CD4-positive, CD25-positive, alpha-beta regulatory T cell (primary cell): ENCODE measurements at regions not wholly inside any gene's neighbourhood (a gene's known extent, or its start where the extent isn't known, plus 50 kb on each side); places are given as distances from the start of the nearest gene placed in this dataset.
A peak's percentile ranks its signal among the peaks of the same experiment; 100 is the strongest.

Source experiments
- ATAC-seq, 2 donors: fragments of 150-1000 bp; cut with Tn5 transposase; one replicate each; pipeline ENCODE4 v1.10.0; 2021; ENCODE audit warnings: low read depth in 2 of 2, moderate number of reproducible peaks in 2 of 2, moderate library complexity in 1 of 2
- DNase-seq, 3 donors: peaks; one replicate each; pipeline versions ENCODE4 v3.0.0 to v3.0.0-alpha.2; 2012 to 2022; ENCODE audit warnings: mixed read lengths in 1 of 3
- H3K27ac ChIP-seq: one replicate; pipeline ENCODE4 v1.7.0; 2013; ENCODE audit warnings: mild to moderate bottlenecking, low read length; ENCODE audit not compliant: insufficient read depth, poor library complexity, severe bottlenecking
- H3K27me3 ChIP-seq: one replicate; pipeline ENCODE4 v1.7.0; 2013; ENCODE audit warnings: low read length; ENCODE audit not compliant: control insufficient read depth, insufficient read depth
- H3K36me3 ChIP-seq: one replicate; pipeline ENCODE4 v1.7.0; 2013; ENCODE audit warnings: mild to moderate bottlenecking, low read length, moderate library complexity; ENCODE audit not compliant: control insufficient read depth, insufficient read depth
- H3K4me1 ChIP-seq: 2 replicates; pipeline ENCODE4 v1.7.0; 2013; ENCODE audit warnings: mild to moderate bottlenecking, low read length; ENCODE audit not compliant: insufficient read depth, control insufficient read depth, poor library complexity, severe bottlenecking
- H3K4me3 ChIP-seq: one replicate; pipeline ENCODE4 v1.7.0; 2013; ENCODE audit warnings: low read depth, mild to moderate bottlenecking, low read length, moderate library complexity
- H3K9me3 ChIP-seq, 2 experiments: 1 replicate in 1 of 2; 2 replicates in 1 of 2; pipeline ENCODE4 v1.7.0; 2013; ENCODE audit warnings: low read length in 2 of 2, mild to moderate bottlenecking in 1 of 2, moderate library complexity in 1 of 2; ENCODE audit not compliant: control insufficient read depth in 2 of 2
- H3K27ac Mint-ChIP-seq, 3 donors: one replicate each; pipeline ENCODE4 v1.8.0; 2020 to 2022; ENCODE audit warnings: mild to moderate bottlenecking in 3 of 3, mixed read lengths in 3 of 3, moderate library complexity in 2 of 3
- H3K27me3 Mint-ChIP-seq: one replicate; pipeline ENCODE4 v1.8.0; 2022; ENCODE audit warnings: mild to moderate bottlenecking, mixed read lengths
- H3K36me3 Mint-ChIP-seq: one replicate; pipeline ENCODE4 v1.8.0; 2020; ENCODE audit warnings: mixed read lengths
- H3K4me1 Mint-ChIP-seq, 4 donors: one replicate each; pipeline ENCODE4 v1.8.0; 2020 to 2022; ENCODE audit warnings: mixed read lengths in 4 of 4, mild to moderate bottlenecking in 1 of 4
- H3K4me3 Mint-ChIP-seq, 4 donors: one replicate each; pipeline ENCODE4 v1.8.0; 2020 to 2022; ENCODE audit warnings: mild to moderate bottlenecking in 4 of 4, mixed read lengths in 4 of 4, moderate library complexity in 3 of 4
- H3K9me3 Mint-ChIP-seq, 7 donors: one replicate each; pipeline ENCODE4 v1.8.0; 2020 to 2022; ENCODE audit warnings: mixed read lengths in 7 of 7, mild to moderate bottlenecking in 3 of 7, moderate library complexity in 2 of 7

DNA sequence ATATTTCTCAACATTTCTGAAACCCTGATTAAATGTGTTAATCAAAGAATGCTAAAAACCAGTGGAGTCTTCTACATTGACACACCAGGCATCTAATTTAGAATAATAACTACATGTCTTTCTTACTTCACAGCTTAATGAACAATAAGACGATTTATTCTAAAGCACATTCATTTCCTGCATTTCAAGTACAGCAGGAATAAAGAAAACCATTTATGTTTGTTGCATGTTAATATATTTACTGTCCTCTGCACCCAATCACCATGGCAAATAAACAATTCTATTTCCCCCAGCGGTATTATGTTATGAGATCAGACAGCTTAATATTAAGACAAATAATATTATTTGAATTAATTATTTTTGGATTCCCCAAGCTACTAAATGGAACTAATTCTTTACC lies 1336.3 kb upstream of the CADM2 start:
- ATAC-seq (no peak), DNase-seq (no peak)
- Histone ChIP-seq H3K27ac (no peak overlapping the region), H3K9me3 (no peaks in the 10 kb centered on the region), H3K36me3 (no peaks in the 10 kb centered on the region), H3K4me3 (no peak overlapping the region), H3K4me1 (no peaks in the 10 kb centered on the region), H3K27me3 (no peaks in the 10 kb centered on the region)
- Mint-ChIP-seq H3K36me3 (no peaks in the 10 kb centered on the region), H3K9me3 (peaks cover 1 to 15% (median 4%) of the 10 kb centered on the region in 7 donors), H3K27ac (no peak overlapping the region), H3K4me1 (no peaks in the 10 kb centered on the region), H3K4me3 (no peak overlapping the region), H3K27me3 (no peaks in the 10 kb centered on the region)

- H3K9me3 ChIP-seq: no peaks in the 10 kb centered on the region
- H3K27ac ChIP-seq: no peak overlapping the region
- H3K36me3 Mint-ChIP-seq: no peaks in the 10 kb centered on the region
- no peaks in the 10 kb centered on the region for H3K36me3 ChIP-seq
- DNase-seq (no peak), ATAC-seq (no peak)
- H3K9me3 Mint-ChIP-seq: peaks cover 0 to 7% (median 1%) of the 10 kb centered on the region in 7 donors
- H3K4me1 ChIP-seq: no peaks in the 10 kb centered on the region
- no peak overlapping the region for H3K4me3 Mint-ChIP-seq
- H3K4me1 Mint-ChIP-seq: no peaks in the 10 kb centered on the region
- no peaks in the 10 kb centered on the region for H3K27me3 Mint-ChIP-seq
- H3K27ac Mint-ChIP-seq: no peak overlapping the region
- H3K27me3 ChIP-seq: no peaks in the 10 kb centered on the region
- no peak overlapping the region for H3K4me3 ChIP-seq
Observed at GRCh38 chr3:83625261-83625660, 1333.5 kb upstream of the CADM2 start.

DNA sequence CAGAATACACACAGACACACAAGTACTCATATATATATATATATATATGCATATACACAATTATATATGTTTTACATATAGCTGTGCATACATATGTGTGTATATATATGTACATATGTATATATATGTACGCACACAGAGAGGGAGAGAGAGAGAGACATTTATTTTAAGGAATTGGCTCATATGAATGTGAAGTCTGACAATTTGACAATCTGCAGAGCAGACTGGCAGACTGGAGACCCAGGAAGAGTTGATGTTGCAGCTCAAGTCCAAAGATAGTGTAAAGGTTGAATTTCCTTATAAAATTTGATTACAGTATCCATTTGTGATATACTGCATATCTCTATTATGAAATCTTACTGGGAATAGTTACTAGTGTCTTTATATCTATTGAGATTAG lies 1330.3 kb upstream of the CADM2 start:
- H3K4me3 ChIP-seq: no peak overlapping the region
- Mint-ChIP-seq H3K9me3 (peaks cover 1 to 7% (median 5%) of the 10 kb centered on the region in 7 donors), H3K4me1 (no peaks in the 10 kb centered on the region), H3K27me3 (no peaks in the 10 kb centered on the region), H3K4me3 (no peak overlapping the region), H3K27ac (no peak overlapping the region), H3K36me3 (no peaks in the 10 kb centered on the region)
- no peaks in the 10 kb centered on the region for H3K4me1 ChIP-seq
- no peaks in the 10 kb centered on the region for H3K27me3 ChIP-seq
- no peak overlapping the region for H3K27ac ChIP-seq
- ATAC-seq: no peak
- H3K36me3 ChIP-seq: no peaks in the 10 kb centered on the region
- DNase-seq: no peak
- H3K9me3 ChIP-seq: no peaks in the 10 kb centered on the region

DNA sequence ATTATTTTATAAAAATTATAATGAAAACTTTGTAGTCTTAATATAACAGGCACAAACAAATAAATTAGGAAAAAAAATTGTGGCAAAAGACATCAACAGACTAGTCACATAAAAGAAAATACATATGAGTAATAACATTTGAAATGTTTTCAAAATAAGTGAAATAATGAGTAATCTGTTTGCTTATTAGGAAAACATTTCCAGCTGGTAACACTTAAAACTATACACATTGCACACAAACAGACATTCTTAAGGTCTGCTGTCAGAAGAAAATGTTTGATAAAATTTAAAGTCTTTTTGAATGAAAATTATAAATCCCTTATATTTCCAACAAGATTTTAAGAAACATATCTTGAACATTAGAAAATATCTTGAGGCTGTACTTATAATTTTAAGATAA lies 1326.3 kb upstream of the CADM2 start:
- DNase-seq (no peak), ATAC-seq (no peak)
- Mint-ChIP-seq H3K27ac (no peak overlapping the region), H3K36me3 (no peaks in the 10 kb centered on the region), H3K4me3 (no peak overlapping the region), H3K9me3 (peaks cover 1 to 12% (median 6%) of the 10 kb centered on the region in 7 donors), H3K27me3 (no peaks in the 10 kb centered on the region), H3K4me1 (no peaks in the 10 kb centered on the region)
- no peak overlapping the region for H3K27ac ChIP-seq
- no peak overlapping the region for H3K4me3 ChIP-seq
- no peaks in the 10 kb centered on the region for H3K36me3 ChIP-seq
- H3K4me1 ChIP-seq: no peaks in the 10 kb centered on the region
- H3K9me3 ChIP-seq: no peaks in the 10 kb centered on the region
- no peaks in the 10 kb centered on the region for H3K27me3 ChIP-seq

DNA sequence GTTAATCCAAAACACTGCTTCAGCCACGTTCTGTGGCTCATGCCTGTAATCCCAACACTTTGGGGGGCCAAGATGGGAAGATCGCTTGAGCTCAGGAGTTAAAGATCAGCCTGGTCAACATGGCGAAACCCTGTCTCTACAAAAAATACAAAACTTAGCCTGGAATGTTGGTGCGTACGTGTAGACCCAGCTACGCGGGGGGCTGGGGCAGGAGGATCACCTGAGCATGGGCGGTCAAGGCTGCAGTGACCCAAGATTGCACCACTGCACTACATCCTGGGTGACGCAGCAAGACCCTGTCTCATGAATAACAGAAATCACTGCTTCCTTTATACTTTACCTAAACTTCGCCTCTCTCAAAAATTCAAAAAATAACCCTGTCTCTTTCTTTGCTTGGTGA lies 1325.0 kb upstream of the CADM2 start:
- no peaks in the 10 kb centered on the region for H3K36me3 ChIP-seq
- no peak for ATAC-seq
- H3K9me3 ChIP-seq: peaks cover 0 to 5% of the 10 kb centered on the region in 2 experiments
- Mint-ChIP-seq H3K9me3 (peaks cover 2 to 21% (median 8%) of the 10 kb centered on the region in 7 donors), H3K27me3 (no peaks in the 10 kb centered on the region), H3K4me1 (no peaks in the 10 kb centered on the region), H3K27ac (peak overlapping the region in 1 of 3 donors; percentile 66), H3K36me3 (no peaks in the 10 kb centered on the region), H3K4me3 (no peak overlapping the region)
- H3K4me3 ChIP-seq: no peak overlapping the region
- H3K27ac ChIP-seq: no peak overlapping the region
- no peak for DNase-seq
- no peaks in the 10 kb centered on the region for H3K27me3 ChIP-seq
- no peaks in the 10 kb centered on the region for H3K4me1 ChIP-seq

DNA sequence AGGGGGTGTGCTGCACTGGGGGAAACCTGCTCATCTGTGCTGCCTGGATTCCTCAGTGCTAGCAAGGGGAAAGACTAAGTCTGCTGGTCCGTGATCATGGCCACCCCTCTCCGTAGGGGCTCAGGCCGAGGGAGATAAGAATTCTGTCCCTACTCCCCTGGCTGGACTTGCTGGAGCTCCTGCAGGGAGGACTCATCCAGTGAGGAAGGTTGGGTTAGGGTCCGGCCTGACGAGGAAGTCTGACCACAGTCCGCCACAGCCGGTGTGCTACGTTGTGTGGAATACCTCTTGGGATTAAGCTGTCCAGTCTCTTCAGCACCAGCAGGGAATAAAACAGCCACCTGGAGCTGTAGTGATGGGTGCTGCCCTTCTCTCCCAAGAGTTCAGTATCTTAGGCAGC lies 1309.1 kb upstream of the CADM2 start:
- Histone ChIP-seq H3K9me3 (peaks cover 0 to 4% of the 10 kb centered on the region in 2 experiments), H3K27ac (no peak overlapping the region), H3K36me3 (no peaks in the 10 kb centered on the region), H3K27me3 (no peaks in the 10 kb centered on the region), H3K4me3 (no peak overlapping the region), H3K4me1 (no peaks in the 10 kb centered on the region)
- no peaks in the 10 kb centered on the region for H3K27me3 Mint-ChIP-seq
- no peak overlapping the region for H3K27ac Mint-ChIP-seq
- no peak overlapping the region for H3K4me3 Mint-ChIP-seq
- no peaks in the 10 kb centered on the region for H3K36me3 Mint-ChIP-seq
- DNase-seq: no peak
- H3K9me3 Mint-ChIP-seq: peaks cover 5 to 27% (median 11%) of the 10 kb centered on the region in 7 donors
- no peak for ATAC-seq
- H3K4me1 Mint-ChIP-seq: no peaks in the 10 kb centered on the region

DNA sequence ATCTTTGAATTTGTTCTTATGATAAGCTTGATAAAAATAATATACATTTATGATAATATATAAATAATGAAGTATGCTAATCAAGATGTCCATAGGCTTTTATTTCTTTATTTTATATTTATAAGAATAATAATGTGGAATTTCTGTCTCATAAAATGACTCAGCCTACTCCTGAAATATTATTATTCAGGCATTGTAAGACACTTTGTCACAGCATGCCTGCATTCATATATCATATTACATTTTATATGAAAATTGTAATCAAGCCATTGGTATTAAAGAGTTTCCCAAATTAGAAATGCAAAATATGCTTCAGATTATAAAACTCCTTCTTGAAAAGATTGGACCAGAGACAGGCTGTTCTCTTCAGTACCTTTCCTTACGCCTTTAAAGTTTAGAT lies 1303.7 kb upstream of the CADM2 start:
- H3K27ac Mint-ChIP-seq: no peak overlapping the region
- H3K27ac ChIP-seq: no peak overlapping the region
- DNase-seq: no peak
- no peaks in the 10 kb centered on the region for H3K36me3 Mint-ChIP-seq
- peaks cover 3 to 4% of the 10 kb centered on the region in 2 experiments for H3K9me3 ChIP-seq
- H3K4me3 ChIP-seq: no peak overlapping the region
- no peaks in the 10 kb centered on the region for H3K4me1 ChIP-seq
- H3K27me3 ChIP-seq: no peaks in the 10 kb centered on the region
- no peak overlapping the region for H3K4me3 Mint-ChIP-seq
- ATAC-seq: no peak
- peaks cover 4 to 17% (median 7%) of the 10 kb centered on the region in 7 donors for H3K9me3 Mint-ChIP-seq
- H3K4me1 Mint-ChIP-seq: no peaks in the 10 kb centered on the region
- H3K27me3 Mint-ChIP-seq: no peaks in the 10 kb centered on the region
- H3K36me3 ChIP-seq: no peaks in the 10 kb centered on the region

DNA sequence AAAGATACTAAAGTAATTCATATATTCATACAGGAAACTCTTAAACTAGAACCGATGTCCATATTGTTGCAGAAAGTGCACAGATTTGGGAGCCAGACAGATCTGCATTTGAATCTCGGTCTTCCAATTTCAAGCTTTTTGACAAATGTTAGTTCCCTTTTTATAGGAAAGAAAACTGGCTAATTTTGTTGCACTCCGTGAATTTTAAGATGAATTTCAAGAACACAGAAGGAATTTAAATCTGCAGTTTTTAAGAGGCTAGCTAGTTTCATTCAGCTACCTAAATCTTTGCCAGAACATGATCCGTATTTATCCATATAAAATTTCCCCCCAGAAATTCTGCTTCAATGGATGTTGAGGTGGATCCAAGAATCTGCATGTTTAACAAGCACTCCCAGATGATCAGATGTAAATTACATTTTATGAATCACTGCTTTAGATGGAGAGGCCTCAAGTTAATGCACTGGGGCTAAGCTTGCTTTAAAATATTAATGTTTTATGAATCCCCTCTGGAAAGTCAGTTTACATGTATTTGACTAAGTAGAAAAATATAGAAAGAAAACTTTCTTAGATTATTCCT lies 1296.3 kb upstream of the CADM2 start:
- H3K9me3 Mint-ChIP-seq: peaks cover 3 to 15% (median 5%) of the 10 kb centered on the region in 7 donors
- DNase-seq: no peak
- Histone ChIP-seq H3K27me3 (no peaks in the 10 kb centered on the region), H3K4me3 (no peak overlapping the region), H3K36me3 (no peaks in the 10 kb centered on the region), H3K9me3 (no peaks in the 10 kb centered on the region), H3K27ac (no peak overlapping the region), H3K4me1 (no peaks in the 10 kb centered on the region)
- H3K27me3 Mint-ChIP-seq: no peaks in the 10 kb centered on the region
- no peaks in the 10 kb centered on the region for H3K4me1 Mint-ChIP-seq
- H3K36me3 Mint-ChIP-seq: no peaks in the 10 kb centered on the region
- no peak for ATAC-seq
- no peak overlapping the region for H3K27ac Mint-ChIP-seq
- no peak overlapping the region for H3K4me3 Mint-ChIP-seq
